Omental fat pad (tissue), 3 donors: ENCODE measurements at regions not wholly inside any gene's neighbourhood (a gene's known extent, or its start where the extent isn't known, plus 50 kb on each side); places are given as distances from the start of the nearest gene placed in this dataset.

Experiments
- ATAC-seq: fragments of 150-250 bp; one replicate; pipeline ENCODE4 v1.9.1; 2016; ENCODE audit warnings: mild to moderate bottlenecking, moderate library complexity; ENCODE audit not compliant: low FRiP score
- DNase-seq: peaks from one replicate; pipeline ENCODE4 v3.0.0-alpha.2; 2019; ENCODE audit warnings: low spot score
- TF ChIP-seq, protein P1 (sequence below), 3 donors: fragments of 450-650 bp; IDR thresholded peaks; one replicate each; pipeline ENCODE4 v1.5.1; 2016 to 2017; ENCODE audit warnings: antibody characterized with exemption in 3 of 3, mild to moderate bottlenecking in 3 of 3, moderate library complexity in 2 of 3

DNA sequence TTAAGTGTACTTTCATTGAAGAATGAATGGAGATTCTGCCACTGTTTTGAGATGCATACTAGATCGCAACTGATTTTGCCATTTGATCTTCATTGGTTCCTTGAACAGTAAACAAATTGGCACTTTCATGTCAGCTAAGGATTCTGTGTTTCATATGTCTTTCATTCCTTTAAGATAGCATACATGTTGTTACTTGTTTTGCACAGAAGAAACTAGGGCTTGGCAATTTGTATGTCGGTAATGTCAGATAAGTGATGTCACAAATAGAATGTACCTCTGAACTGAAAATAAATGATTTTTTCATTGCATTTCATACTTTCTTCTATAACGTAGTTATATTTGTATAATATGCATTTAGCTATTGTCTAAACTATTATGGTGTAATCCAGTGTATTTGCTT lies 73.2 kb upstream of the TENM3 start:
- TF ChIP-seq, protein P1, sequence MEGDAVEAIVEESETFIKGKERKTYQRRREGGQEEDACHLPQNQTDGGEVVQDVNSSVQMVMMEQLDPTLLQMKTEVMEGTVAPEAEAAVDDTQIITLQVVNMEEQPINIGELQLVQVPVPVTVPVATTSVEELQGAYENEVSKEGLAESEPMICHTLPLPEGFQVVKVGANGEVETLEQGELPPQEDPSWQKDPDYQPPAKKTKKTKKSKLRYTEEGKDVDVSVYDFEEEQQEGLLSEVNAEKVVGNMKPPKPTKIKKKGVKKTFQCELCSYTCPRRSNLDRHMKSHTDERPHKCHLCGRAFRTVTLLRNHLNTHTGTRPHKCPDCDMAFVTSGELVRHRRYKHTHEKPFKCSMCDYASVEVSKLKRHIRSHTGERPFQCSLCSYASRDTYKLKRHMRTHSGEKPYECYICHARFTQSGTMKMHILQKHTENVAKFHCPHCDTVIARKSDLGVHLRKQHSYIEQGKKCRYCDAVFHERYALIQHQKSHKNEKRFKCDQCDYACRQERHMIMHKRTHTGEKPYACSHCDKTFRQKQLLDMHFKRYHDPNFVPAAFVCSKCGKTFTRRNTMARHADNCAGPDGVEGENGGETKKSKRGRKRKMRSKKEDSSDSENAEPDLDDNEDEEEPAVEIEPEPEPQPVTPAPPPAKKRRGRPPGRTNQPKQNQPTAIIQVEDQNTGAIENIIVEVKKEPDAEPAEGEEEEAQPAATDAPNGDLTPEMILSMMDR (IDR thresholded peaks at IDR 0.05): no peak
- DNase-seq: no peak

DNA sequence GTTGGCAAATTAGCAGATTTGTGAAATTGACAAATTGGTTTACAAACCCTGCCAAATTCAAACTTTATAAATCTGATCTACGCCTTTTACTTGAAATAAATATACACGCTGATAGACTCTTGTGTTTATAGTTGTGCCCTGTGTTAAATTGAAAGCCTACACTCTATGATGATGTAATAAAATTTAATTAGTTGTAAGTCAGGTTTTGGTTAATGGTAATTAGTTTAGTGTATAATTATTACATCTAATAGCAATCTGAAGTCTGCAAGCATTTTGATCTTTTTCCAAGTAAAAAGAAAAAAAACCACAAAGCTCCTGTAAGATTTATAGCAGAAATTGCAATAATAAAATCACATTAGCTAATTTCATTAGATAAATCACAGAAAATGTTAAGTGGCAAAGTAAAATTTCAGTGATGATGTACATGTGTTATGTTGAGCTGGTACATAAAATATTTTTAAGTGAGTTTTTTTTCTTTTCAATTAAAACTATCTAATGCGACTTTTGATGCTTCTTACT lies 72.7 kb upstream of the TENM3 start:
- no peak for ATAC-seq
- DNase-seq: no peak
- TF ChIP-seq, protein P1 (IDR thresholded peaks at IDR 0.05): no peak

More for the DNA sequence above, 73.2 kb upstream of the TENM3 start:
- no peak for ATAC-seq

DNA sequence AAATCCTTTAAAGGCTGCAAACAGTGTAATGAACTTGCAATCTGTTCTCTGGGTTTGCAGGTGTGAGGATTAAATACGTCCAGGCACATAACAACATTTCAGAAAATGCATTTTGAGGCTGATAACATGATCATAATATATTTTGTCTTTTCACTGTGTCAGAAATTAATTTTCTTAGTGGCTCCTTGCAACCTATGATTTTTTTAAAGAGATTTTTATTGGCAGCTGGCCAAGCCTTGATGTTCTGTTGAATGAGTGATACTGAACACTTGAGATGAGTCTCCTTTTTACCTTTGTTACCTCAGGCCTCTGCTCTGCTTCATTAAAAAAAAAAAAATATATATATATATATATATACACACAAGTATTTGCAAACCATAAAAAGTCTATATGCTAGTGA lies 68.2 kb upstream of the TENM3 start:
- no peak for DNase-seq
- TF ChIP-seq, protein P1 (IDR thresholded peaks at IDR 0.05): no peak
- no peak for ATAC-seq

- DNase-seq (no peak), ATAC-seq (no peak)
- TF ChIP-seq, protein P1 (IDR thresholded peaks at IDR 0.05): no peak
These were observed 67.2 kb upstream of the TENM3 start for GRCh38 chr4:182175788-182176519.

DNA sequence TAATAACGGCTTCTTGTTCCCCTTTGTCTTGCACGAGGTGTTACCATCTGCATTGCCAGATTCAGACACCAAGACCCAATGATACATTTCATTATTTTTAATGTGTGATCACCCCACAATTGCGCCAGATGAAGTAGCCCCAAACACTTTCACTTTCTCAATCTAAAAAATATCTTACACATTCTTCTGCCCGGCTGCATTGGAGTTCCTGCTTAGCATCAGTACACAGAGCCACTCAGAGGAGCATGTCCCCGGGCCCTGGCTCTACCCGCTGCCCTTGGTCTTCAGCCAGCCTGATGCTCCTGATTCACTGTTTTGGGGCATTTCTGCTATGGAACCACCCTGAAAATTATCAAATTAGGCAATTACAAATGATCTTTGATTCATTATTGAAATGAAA lies 66.0 kb upstream of the TENM3 start:
- DNase-seq (no peak), ATAC-seq (no peak)
- TF ChIP-seq, protein P1 (IDR thresholded peaks at IDR 0.05): no peak

- no peak for ATAC-seq
- no peak for DNase-seq
- TF ChIP-seq, protein P1 (IDR thresholded peaks at IDR 0.05): no peak
These were observed 64.1 kb upstream of the TENM3 start for GRCh38 chr4:182179105-182179504.

DNA sequence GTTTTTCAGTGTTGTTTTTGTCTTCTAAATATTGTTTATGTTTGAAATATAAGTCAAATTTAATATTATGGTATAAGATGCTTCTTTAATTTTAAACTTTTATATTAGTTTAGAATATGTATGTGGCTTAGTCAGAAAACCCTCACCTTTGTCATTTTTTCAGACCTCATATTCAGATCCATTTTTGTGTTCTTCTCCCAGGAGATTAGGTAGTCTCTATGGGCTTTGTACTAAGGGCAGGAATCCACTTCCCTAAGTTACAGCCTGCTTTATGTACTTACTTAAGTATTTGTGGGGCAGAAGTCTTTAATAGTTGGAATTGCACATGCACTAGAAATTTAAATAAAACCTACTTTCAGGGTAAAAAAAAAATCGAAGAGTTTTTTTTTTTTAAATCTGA lies 63.5 kb upstream of the TENM3 start:
- DNase-seq: no peak
- no peak for ATAC-seq
- TF ChIP-seq, protein P1 (IDR thresholded peaks at IDR 0.05): no peak
